AG09309 (cell line): ENCODE measurements at regions not wholly inside any gene's neighbourhood (a gene's known extent, or its start where the extent isn't known, plus 50 kb on each side); places are given as distances from the start of the nearest gene placed in this dataset.
A peak's percentile ranks its signal among the peaks of the same experiment; 100 is the strongest.

Experiments
- DNase-seq: peaks from one replicate; pipeline ENCODE4 v3.0.0-alpha.2; 2010; ENCODE audit warnings: low read depth
- H3K4me3 ChIP-seq: 2 replicates; pipeline ENCODE4 v1.5.1; 2011; ENCODE audit warnings: mild to moderate bottlenecking, low read depth, low read length, moderate library complexity; ENCODE audit not compliant: control insufficient read depth
- CTCF ChIP-seq: IDR thresholded peaks from 2 replicates; pipeline ENCODE4 v1.5.1; 2011; ENCODE audit warnings: mild to moderate bottlenecking, low read depth, low read length, inconsistent platforms; ENCODE audit not compliant: insufficient read depth, control insufficient read depth; ENCODE audit errors: missing control alignments

GRCh38 chr14:94940263-94940993 is 170.5 kb upstream of the GSC start:
- DNase-seq: no peak
- H3K4me3 ChIP-seq: no peak overlapping the region
- no peak for TF ChIP-seq CTCF

- no peak for TF ChIP-seq CTCF
Observed at GRCh38 chr14:94938016-94938415, 168.1 kb upstream of the GSC start.

GRCh38 chr14:94936901-94937685 is 167.2 kb upstream of the GSC start:
- TF ChIP-seq CTCF: no peak
- no peak overlapping the region for H3K4me3 ChIP-seq
- DNase-seq: no peak

More at GRCh38 chr14:94938016-94938415, 168.1 kb upstream of the GSC start:
- no peak overlapping the region for H3K4me3 ChIP-seq
- no peak for DNase-seq

GRCh38 chr14:94936401-94936892 is 166.5 kb upstream of the GSC start:
- no peak for TF ChIP-seq CTCF
- no peak overlapping the region for H3K4me3 ChIP-seq
- peak; percentile 27 for DNase-seq

- H3K4me3 ChIP-seq: no peak overlapping the region
- TF ChIP-seq CTCF: no peak
- DNase-seq: no peak
Observed at GRCh38 chr14:94935706-94936300, 165.9 kb upstream of the GSC start.

GRCh38 chr14:94934276-94934810 is 164.4 kb upstream of the GSC start:
- no peak for DNase-seq
- no peak for TF ChIP-seq CTCF
- no peak overlapping the region for H3K4me3 ChIP-seq
